ENCODE measurements at regions not wholly inside any gene's neighbourhood (a gene's known extent, or its start where the extent isn't known, plus 50 kb on each side); places are given as distances from the start of the nearest gene placed in this dataset.

DNA sequence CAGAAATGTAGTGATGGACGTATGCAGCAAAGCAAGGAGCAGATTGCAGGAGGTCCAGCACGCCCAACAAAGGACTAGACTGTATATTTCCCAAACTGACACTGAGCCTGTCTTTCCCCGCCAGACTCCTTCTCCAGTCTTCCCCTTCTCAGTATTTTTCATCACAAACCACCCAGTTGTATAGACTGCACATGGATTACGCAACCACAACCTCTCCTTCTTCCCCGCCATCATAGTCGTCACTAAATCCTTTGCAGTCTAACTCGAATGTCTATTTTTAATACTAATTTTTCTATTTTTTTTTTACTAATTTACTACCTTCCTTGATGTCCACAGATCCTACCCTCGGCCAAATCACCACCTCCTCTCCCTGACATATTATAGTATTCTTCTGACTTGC lies 105.4 kb downstream of the MTNR1A start:
- TF ChIP-seq, protein P1, sequence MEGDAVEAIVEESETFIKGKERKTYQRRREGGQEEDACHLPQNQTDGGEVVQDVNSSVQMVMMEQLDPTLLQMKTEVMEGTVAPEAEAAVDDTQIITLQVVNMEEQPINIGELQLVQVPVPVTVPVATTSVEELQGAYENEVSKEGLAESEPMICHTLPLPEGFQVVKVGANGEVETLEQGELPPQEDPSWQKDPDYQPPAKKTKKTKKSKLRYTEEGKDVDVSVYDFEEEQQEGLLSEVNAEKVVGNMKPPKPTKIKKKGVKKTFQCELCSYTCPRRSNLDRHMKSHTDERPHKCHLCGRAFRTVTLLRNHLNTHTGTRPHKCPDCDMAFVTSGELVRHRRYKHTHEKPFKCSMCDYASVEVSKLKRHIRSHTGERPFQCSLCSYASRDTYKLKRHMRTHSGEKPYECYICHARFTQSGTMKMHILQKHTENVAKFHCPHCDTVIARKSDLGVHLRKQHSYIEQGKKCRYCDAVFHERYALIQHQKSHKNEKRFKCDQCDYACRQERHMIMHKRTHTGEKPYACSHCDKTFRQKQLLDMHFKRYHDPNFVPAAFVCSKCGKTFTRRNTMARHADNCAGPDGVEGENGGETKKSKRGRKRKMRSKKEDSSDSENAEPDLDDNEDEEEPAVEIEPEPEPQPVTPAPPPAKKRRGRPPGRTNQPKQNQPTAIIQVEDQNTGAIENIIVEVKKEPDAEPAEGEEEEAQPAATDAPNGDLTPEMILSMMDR (IDR thresholded peaks at IDR 0.05; ENCODE audit: low read depth, low read length): no peak
- no peak overlapping the region for H3K4me3 ChIP-seq (replicated peaks in 1 of 2; ENCODE audit: low read depth in 2 of 2, low read length in 2 of 2)
- no peak for DNase-seq (ENCODE audit: low read depth in 2 of 2)

DNA sequence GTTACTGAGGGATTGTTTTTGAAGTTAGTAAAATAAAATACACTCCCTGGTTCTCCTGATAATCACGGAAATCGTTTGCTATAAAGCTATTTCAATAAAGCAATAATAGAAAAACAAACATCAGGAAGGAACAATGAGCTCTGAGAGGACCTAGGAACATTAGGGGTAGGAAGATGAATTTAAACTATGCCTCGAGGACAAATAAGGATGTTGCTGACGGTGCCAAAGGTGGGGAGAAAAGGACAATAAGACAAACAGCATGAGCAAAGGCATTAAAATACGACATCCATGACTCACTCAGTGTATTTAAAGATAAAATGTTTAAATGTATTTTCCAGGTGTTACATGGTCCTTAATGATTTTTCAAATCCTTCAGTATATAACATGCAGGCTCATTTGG lies 110.3 kb downstream of the MTNR1A start:
- H3K4me3 ChIP-seq (replicated peaks in 1 of 2; ENCODE audit: low read depth in 2 of 2, low read length in 2 of 2): no peak overlapping the region
- no peak for DNase-seq (ENCODE audit: low read depth in 2 of 2)
- TF ChIP-seq, protein P1 (IDR thresholded peaks at IDR 0.05; ENCODE audit: low read depth, low read length): no peak

DNA sequence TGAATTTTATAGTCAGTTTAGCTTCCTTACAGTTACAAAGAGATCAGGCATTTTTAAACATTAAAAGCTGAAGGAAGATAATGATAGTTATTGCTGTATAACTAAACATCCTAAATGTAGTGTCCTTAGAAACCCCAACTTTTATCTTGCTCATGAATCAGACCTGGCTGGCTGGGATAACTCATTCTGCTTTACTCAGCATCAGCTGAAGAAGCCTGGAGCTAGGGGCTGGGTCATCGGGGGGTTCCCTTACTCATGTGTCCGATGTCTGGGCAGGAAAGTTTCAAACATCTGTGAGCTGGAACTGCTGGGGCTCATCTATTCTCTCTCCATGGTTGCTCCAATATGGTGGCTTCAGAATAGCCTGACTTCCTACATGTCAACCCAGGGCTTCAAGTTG lies 113.9 kb downstream of the MTNR1A start:
- TF ChIP-seq, protein P1 (IDR thresholded peaks at IDR 0.05; ENCODE audit: low read depth, low read length): no peak
- H3K4me3 ChIP-seq (replicated peaks in 1 of 2; ENCODE audit: low read depth in 2 of 2, low read length in 2 of 2): no peak overlapping the region
- DNase-seq (ENCODE audit: low read depth in 2 of 2): no peak

DNA sequence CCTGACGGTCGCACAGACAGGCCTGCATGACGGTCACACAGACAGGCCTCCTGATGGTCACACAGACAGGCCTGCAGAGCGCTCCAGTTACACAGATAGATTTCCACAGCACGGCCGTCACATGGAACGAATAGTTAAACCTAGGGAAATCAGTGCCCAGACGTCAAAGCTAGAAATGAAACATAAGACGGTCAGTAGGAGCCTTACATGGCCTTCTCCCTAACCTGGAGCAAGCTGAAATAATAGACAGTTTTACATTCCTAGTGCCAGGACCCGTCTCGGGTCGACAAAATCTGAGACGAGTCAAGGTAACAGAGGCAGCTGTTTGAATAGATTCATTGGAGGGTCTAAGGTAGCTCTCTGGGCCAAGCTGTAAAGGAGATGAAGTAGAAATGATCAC lies 126.9 kb downstream of the MTNR1A start:
- DNase-seq (ENCODE audit: low read depth in 2 of 2): no peak
- H3K4me3 ChIP-seq (replicated peaks in 1 of 2; ENCODE audit: low read depth in 2 of 2, low read length in 2 of 2): no peak overlapping the region
- TF ChIP-seq, protein P1 (IDR thresholded peaks at IDR 0.05; ENCODE audit: low read depth, low read length): no peak

DNA sequence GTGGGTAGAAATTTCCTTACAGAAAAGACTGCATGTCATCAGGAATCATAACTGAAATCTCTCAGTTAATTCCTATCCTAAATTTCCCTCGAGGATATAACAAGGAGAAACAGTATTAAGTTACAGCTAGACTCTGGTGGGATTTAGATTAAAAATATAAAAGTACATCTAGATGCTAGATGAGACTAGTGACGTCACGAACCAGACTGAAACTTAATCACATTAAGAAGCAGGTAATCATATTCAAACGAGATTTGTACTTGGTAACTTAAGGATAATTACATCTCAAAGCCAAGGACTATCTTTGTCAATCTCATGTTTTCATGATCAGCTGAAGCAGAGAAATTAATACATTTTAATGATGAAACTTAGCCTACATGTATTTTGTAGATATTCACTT lies 130.6 kb downstream of the MTNR1A start:
- no peak overlapping the region for H3K4me3 ChIP-seq (replicated peaks in 1 of 2; ENCODE audit: low read depth in 2 of 2, low read length in 2 of 2)
- no peak for DNase-seq (ENCODE audit: low read depth in 2 of 2)
- TF ChIP-seq, protein P1 (IDR thresholded peaks at IDR 0.05; ENCODE audit: low read depth, low read length): no peak

DNA sequence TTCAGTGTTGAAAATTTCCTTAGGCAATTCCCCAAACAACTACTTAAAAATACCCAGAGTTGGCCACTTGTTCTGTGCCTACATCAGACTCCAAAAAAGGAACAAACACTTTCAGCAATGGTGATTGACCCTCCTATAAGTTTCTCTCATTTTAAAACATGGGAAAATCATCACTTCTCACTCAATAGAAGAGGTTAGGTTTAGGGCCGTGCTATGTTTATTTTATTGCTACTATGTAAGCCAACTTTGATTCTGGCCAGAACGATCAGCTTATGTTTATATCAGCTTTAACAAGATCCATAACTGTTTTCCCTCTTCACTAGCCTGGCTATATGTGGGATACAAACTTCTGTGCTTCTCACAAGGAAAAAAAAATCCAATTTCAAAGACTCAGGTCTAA lies 133.1 kb downstream of the MTNR1A start:
- no peak for DNase-seq (ENCODE audit: low read depth in 2 of 2)
- TF ChIP-seq, protein P1 (IDR thresholded peaks at IDR 0.05; ENCODE audit: low read depth, low read length): no peak
- no peak overlapping the region for H3K4me3 ChIP-seq (replicated peaks in 1 of 2; ENCODE audit: low read depth in 2 of 2, low read length in 2 of 2)

DNA sequence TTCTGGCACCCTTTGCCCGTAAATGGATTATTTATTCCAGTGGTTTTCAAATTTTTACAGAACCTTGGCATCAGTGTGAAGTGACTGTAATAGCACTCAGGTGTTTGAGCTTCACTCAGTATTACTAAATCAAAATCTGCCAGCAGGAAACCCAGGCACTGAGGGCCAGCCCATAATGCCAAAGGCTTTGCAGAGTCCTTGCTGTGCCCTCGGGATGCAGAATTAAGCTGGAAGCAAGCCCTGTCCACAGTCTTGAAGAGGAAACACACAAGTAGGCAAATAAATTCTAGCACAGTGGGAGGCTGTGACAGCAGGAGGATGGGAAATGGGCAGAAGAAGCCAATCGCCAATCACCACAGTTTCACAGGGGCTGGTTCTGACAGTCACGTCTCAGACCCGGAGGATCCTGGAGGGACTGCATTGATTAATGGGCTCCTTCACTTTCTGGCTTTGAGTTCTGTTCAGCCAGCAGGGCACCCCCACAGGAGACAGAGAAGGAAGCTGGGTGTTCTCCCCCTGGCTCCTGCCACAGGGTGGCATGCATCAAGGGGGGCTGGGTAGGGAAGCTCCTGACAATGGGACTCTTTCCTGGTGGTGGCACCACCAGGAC lies 138.8 kb downstream of the MTNR1A start:
- TF ChIP-seq, protein P1 (IDR thresholded peaks at IDR 0.05; ENCODE audit: low read depth, low read length): no peak
- H3K4me3 ChIP-seq (replicated peaks in 1 of 2; ENCODE audit: low read depth in 2 of 2, low read length in 2 of 2): no peak overlapping the region
- DNase-seq (ENCODE audit: low read depth in 2 of 2): no peak
